Neural cell (in vitro differentiated cells): ENCODE measurements at regions not wholly inside any gene's neighbourhood (a gene's known extent, or its start where the extent isn't known, plus 50 kb on each side); places are given as distances from the start of the nearest gene placed in this dataset.

Source experiments
- EP300 ChIP-seq: fragments of 450-650 bp; conservative IDR thresholded peaks from 2 replicates; pipeline ENCODE4 v1.6.1; 2014; ENCODE audit warnings: antibody characterized with exemption, mild to moderate bottlenecking, moderate library complexity; ENCODE audit not compliant: poor library complexity, severe bottlenecking
- EZH2 ChIP-seq: fragments of 200-600, 300-800 bp; shearing (Covaris generic), sonication (generic); IDR thresholded peaks from 2 replicates; pipeline ENCODE4 v1.6.1; 2014; ENCODE audit warnings: antibody characterized with exemption, low read length, borderline replicate concordance, mild to moderate bottlenecking; ENCODE audit not compliant: insufficient read depth, poor library complexity, severe bottlenecking
- MXI1 ChIP-seq: fragments of 450-650 bp; conservative IDR thresholded peaks from 2 replicates; pipeline ENCODE4 v1.6.1; 2014; ENCODE audit warnings: antibody characterized with exemption, mild to moderate bottlenecking; ENCODE audit not compliant: poor library complexity, severe bottlenecking
- POLR2AphosphoS5 ChIP-seq: IDR thresholded peaks from 2 replicates; pipeline ENCODE4 v1.6.1; 2012
- RAD21 ChIP-seq: fragments of 450-650 bp; conservative IDR thresholded peaks from 2 replicates; pipeline ENCODE4 v1.6.1; 2014; ENCODE audit warnings: antibody characterized with exemption, mild to moderate bottlenecking, moderate library complexity
- SMC3 ChIP-seq: fragments of 450-650 bp; conservative IDR thresholded peaks from 2 replicates; pipeline ENCODE4 v1.6.1; 2014; ENCODE audit warnings: antibody characterized with exemption, mild to moderate bottlenecking, moderate library complexity; ENCODE audit not compliant: poor library complexity
- TAF1 ChIP-seq: IDR thresholded peaks from 2 replicates; pipeline ENCODE4 v1.6.1; 2012; ENCODE audit warnings: low read depth
- TF ChIP-seq, protein P1 (sequence below): fragments of 450-650 bp; IDR thresholded peaks from 2 replicates; pipeline ENCODE4 v1.5.1; 2014; ENCODE audit warnings: antibody characterized with exemption, mild to moderate bottlenecking, moderate library complexity; ENCODE audit not compliant: poor library complexity, severe bottlenecking
- TF ChIP-seq, protein P2 (sequence below): IDR thresholded peaks from 2 replicates; pipeline ENCODE4 v1.6.1; 2012; ENCODE audit warnings: borderline replicate concordance

DNA sequence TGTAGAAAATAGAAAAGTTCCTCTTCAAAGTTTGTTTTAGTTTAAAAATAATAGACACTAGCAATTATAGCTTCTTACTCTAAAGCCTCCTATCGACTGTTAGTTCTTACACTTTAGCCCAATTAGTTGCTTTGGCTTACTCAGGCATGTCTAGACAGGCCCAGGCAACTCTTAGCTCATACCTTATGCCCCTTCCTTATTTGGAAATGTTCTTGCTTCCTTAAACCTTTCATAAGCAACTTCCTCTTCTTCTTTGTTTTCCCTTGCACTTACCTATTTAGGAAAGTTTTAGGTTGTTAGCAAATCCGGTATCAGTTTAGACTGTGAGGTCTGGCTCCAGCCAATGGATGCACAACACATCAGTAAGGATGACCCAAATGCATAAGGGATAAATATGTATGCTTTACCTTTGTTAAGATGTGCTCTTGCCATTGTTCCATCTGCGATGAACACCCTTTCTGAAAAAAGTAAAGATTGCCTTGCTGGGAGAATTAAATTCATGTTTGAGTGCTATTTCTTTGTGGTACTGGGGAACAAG lies 1277.5 kb upstream of the CNTN5 start:
- no peak for TF ChIP-seq EP300
- TF ChIP-seq, protein P1, sequence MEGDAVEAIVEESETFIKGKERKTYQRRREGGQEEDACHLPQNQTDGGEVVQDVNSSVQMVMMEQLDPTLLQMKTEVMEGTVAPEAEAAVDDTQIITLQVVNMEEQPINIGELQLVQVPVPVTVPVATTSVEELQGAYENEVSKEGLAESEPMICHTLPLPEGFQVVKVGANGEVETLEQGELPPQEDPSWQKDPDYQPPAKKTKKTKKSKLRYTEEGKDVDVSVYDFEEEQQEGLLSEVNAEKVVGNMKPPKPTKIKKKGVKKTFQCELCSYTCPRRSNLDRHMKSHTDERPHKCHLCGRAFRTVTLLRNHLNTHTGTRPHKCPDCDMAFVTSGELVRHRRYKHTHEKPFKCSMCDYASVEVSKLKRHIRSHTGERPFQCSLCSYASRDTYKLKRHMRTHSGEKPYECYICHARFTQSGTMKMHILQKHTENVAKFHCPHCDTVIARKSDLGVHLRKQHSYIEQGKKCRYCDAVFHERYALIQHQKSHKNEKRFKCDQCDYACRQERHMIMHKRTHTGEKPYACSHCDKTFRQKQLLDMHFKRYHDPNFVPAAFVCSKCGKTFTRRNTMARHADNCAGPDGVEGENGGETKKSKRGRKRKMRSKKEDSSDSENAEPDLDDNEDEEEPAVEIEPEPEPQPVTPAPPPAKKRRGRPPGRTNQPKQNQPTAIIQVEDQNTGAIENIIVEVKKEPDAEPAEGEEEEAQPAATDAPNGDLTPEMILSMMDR = no peak
- TF ChIP-seq RAD21 = no peak
- no peak for TF ChIP-seq EZH2
- no peak for TF ChIP-seq POLR2AphosphoS5
- TF ChIP-seq TAF1 = no peak
- TF ChIP-seq SMC3 = no peak
- no peak for TF ChIP-seq MXI1
- TF ChIP-seq, protein P2, sequence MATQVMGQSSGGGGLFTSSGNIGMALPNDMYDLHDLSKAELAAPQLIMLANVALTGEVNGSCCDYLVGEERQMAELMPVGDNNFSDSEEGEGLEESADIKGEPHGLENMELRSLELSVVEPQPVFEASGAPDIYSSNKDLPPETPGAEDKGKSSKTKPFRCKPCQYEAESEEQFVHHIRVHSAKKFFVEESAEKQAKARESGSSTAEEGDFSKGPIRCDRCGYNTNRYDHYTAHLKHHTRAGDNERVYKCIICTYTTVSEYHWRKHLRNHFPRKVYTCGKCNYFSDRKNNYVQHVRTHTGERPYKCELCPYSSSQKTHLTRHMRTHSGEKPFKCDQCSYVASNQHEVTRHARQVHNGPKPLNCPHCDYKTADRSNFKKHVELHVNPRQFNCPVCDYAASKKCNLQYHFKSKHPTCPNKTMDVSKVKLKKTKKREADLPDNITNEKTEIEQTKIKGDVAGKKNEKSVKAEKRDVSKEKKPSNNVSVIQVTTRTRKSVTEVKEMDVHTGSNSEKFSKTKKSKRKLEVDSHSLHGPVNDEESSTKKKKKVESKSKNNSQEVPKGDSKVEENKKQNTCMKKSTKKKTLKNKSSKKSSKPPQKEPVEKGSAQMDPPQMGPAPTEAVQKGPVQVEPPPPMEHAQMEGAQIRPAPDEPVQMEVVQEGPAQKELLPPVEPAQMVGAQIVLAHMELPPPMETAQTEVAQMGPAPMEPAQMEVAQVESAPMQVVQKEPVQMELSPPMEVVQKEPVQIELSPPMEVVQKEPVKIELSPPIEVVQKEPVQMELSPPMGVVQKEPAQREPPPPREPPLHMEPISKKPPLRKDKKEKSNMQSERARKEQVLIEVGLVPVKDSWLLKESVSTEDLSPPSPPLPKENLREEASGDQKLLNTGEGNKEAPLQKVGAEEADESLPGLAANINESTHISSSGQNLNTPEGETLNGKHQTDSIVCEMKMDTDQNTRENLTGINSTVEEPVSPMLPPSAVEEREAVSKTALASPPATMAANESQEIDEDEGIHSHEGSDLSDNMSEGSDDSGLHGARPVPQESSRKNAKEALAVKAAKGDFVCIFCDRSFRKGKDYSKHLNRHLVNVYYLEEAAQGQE = no peak
